HG02588 (cell line): ENCODE measurements at regions not wholly inside any gene's neighbourhood (a gene's known extent, or its start where the extent isn't known, plus 50 kb on each side); places are given as distances from the start of the nearest gene placed in this dataset.
"Not testable (repeated sequence)": the region's sequence is repeated elsewhere in the genome, so short reads cannot be mapped to it uniquely, and the experiment has no call there.

Experiments used
- ATAC-seq: cut with Tn5 transposase; IDR thresholded peaks from one replicate; pipeline ENCODE4 v1.9.1; 2021; ENCODE audit warnings: mild to moderate bottlenecking, moderate library complexity; ENCODE audit not compliant: unreplicated experiment

GRCh38 chr4:97437998-97438705, 705.1 kb downstream of the STPG2 start:
- ATAC-seq = not testable (repeated sequence)

DNA sequence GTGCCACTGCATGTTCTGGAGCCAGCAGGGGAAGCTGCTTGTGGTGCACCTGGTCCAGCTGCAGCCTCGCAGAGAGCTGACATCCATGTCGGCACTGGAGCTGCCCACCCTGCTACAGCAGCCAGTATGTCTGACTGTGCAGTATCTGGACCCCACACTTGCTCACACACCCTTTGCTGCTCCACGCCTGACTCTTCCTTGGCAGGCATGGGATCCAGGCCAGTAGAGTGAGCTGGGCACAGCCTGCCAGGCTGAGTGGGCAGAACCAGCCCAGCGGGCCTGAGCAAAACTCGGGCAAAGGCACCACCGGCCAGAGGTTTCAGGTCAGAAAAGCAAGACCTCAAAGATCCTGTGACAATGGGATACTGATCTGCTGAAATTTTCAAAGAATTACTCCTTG, 690.1 kb downstream of the STPG2 start:
- no peak for ATAC-seq

GRCh38 chr4:97457253-97457652, 686.0 kb downstream of the STPG2 start:
- ATAC-seq = no peak

GRCh38 chr4:97468272-97468671, 675.0 kb downstream of the STPG2 start:
- no peak for ATAC-seq

DNA sequence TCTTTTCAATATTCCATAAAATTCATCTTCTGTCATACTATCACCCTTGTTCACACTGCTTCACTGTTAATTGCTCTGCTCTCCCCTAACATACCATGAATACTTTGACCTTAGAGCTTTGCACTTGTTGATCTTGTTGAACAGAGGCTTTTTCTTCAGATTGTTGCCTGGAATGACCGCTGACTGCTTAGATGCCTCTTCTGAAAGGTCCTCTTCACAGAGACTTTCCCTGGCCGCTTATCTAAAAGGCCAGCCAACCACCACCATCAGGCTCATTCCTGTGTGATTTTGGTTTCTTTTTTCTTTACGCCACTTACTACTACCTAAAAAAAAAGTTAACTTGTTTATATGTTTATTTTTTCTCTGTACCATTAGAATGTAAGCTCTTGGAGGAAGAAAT, 667.7 kb downstream of the STPG2 start:
- ATAC-seq = no peak

DNA sequence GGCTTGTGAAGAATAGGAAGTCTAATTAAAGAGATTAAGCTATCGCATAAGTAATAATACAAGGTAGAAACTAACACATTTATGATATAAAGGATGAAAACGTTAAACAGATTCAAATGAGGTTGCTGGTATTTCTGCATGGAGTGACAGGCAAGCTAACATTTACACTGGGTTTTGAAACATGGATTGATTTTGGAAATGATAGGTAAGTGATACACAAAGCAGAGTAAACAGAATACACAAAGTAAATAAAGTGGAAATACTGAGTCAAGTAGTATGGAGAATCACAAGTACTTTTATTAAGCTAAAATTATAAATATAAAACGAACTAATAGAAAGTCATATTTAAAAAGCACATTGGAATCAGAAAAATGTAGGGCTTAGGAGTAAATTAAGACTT, 665.3 kb downstream of the STPG2 start:
- ATAC-seq = no peak

DNA sequence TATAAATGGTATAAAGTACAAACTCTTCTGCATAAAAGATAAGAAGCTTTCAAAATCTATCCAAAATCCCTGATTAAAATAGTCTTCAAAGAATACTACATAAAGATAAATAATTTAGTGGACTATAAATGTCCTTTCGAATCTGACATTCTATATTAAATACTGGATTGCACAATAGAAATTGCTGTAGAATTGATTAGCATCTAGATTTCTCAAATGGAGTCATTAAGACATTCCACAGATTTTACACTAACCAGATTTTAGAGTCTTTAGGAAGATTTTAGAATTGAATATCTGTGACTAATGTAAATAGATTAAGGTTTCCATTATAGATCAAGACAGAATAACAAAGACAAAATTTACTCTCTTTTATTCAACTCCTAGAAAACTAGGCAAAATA, 663.9 kb downstream of the STPG2 start:
- no peak for ATAC-seq

DNA sequence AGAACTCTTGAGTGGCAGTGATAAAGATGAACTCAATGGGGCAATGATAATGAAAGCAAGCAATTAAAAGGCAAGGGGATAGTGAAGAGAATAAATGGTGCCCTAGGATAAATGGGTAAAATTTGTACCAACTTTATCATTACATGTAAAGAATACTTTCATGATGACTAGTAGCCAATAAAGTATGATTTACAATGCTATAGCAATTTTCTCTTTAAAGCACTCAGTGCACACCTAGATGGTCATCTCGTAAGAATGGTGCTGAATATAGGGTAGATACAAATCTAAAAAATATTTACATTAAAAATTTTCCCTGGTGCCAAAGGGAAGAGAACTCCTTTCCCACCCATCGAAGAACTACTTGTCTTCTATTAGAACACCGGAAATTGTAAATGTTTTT, 651.4 kb downstream of the STPG2 start:
- no peak for ATAC-seq

DNA sequence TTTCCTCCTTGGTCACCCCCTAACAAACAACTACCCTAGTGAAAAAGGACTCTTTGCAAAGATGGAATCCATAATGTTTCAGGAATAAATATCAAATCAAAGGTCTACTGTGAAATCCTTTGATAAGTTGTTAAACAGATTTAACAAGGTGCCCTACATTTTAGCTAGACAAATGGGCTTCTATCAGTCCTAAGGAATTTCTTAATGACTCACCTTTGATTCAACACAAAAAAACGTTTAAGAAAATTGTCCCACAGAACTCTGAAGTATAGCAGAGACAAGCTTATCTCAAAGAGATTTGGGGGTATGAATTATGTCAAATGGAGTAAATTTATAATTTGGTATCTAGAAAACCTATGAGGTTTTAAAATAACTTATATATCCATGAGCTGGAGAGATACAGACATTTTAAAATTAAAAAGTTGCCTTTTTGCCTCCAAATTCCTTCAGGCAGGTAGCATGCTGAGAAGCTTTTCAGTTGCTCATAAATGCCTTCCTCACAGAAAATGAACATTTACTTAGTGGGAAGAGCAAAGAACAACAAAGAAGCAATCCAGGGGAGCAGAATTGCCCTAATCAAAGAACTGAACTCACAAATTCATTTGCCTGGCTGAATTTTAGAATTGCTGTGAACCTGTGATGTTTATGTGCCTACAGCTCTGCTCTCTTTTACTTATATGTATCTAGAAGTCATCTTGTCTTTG, 649.3 kb downstream of the STPG2 start:
- ATAC-seq = no peak

DNA sequence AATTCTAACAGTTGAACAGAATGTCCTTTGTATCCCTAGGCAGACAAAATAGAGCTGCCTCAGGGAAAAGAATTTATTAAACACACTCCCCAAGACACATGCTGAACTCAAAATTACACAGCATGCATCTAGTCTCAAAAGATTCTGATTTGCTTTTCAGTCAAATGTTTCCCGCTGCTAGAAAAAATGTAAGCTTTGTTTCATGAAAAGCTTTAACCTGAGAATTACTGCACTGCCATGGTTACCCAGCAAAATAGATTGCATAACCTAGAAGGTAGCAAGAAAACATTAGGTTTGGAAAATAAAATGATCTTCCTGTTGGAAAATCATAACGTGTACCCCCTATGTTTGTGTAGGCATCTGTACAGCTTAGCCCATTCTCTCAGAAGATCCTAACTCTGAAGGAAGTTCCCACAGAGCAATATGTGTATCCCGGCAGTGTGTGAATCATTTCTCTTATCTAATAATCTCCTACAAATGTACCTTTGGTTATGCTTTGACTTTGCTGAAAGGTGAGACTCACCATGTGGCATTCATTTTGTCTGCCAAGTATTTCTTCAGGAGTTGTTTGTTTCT, 646.9 kb downstream of the STPG2 start:
- ATAC-seq = no peak

- no peak for ATAC-seq
Observed at GRCh38 chr4:97498875-97499274, 644.4 kb downstream of the STPG2 start.

DNA sequence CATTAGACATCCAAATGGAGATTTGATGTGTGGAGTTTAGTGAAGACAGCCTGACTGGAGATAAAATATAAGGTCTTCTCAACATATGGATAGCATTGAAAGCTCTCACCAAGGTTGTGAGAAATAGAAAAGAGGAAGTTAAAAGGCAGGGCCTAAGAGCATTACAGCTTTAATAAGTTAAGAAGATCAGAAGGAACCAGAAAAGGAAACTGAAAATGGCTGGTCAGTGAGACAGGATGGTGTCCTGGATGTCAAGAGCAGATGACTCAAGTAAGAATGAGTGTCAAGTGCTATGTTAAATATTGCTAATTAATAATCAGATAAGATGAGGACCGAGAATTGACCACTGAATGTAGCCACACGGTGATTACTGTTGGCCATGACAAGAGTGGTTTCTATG, 642.9 kb downstream of the STPG2 start:
- ATAC-seq = peak; percentile 89

GRCh38 chr4:97504713-97505112, 638.6 kb downstream of the STPG2 start:
- ATAC-seq = no peak

GRCh38 chr4:97507587-97508245, 635.6 kb downstream of the STPG2 start:
- ATAC-seq = no peak
